ENCODE measurements at regions not wholly inside any gene's neighbourhood (a gene's known extent, or its start where the extent isn't known, plus 50 kb on each side); places are given as distances from the start of the nearest gene placed in this dataset.

DNA sequence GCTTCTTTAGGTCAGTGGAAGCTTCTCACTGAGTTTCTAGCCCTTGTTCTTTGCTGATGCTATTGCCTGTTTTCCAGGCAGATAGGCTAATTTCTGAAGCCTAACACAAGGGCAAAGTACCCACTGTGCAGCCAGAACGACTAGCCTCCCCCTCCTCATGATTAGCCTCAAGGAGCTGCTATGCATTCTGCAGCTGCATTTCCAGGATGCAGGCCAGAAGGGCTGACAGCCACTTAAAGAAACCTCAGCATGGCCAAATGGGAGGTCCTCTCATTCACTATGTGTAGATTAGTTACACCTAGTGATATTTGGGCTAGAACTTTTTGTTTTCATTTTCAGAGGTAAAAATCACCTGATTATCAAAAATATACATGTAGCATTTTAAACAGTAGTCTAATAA lies 216.0 kb downstream of the RAD51AP2 start:
- no peak for DNase-seq

DNA sequence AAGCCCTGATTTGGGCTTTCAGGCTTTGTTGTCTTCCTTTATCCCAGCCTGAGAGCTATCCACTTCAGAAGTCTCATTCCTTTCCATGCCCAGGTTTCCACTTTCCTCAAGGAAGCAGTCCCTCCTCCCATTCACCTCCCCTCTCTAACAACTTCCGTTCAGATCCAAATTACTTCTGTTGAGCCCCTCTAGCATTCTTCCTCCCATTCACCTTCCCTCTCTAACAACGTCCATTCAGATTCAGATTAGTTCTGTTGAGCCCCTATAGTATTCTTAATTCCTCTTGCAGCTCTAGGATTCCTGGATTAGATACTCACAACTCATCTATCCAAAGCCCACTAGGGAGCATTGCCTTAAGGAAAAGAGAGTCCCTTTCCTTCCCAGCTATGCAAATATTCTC lies 216.8 kb downstream of the RAD51AP2 start:
- DNase-seq, result no peak

DNA sequence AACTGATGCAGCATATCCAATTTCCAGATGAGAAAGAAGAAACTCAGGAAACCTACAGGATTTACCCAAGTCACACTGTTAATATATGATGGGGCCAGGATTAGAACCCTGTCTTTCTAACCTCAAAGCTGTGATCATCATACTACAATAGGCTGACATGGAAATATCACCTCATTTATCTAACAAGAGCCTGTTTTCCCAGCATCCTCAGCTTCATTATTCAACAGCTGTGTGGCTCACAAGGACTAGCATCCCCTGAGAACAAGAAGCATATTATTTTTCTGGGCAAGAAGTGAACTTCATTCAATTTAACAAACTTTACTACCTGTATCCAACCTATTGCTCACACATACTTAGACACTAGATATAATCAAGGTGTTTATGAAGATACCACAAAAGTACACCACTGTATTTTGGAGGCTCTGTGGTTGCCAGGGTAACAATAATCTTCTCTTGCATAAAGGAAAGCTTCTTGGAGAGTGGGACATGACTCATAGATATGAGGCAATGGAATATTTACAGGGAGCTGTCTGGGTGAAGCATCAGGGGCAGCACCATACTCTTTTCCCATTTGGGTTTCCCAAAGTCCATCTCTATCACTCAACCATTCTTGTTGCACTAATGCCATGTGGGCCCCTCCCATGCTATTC lies 218.2 kb downstream of the RAD51AP2 start:
- no peak for DNase-seq

DNA sequence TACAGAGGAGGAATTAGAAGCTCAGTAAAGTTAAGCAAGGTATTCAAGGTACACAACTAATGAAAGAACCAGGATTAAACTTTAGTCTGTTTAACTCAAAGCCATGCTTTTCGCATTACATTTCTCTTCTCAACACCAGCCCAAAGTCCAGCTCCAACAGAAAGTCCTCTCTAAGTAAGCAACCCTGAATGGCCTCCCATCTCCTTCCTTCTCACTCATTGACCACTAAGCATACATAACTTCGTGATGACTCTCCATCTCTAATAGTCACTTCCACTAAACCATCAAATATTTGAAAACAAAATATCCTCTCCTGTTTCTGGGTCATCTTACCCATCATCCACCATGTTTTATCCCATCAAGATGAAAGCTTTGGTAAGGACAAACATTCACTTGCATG lies 219.8 kb downstream of the RAD51AP2 start:
- DNase-seq, result no peak

DNA sequence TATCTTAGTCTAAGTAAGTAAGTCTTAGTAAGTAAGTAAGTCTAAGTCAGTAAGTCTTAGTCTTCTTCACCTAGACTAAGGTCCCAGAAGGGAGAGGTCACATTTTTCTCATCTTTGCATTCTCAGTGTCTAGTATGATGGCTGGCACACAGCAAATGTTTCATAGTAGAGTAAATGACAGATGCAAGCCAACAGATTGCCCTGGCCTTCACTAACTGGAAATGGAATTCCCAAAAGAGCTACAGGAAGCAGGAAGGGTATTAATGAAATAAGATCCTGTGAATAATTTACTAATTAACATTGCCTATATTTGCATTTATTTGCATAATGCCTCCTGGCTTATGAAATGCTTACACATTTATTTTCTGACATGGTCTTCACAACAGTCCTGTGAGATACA lies 221.6 kb downstream of the RAD51AP2 start:
- DNase-seq, result no peak

DNA sequence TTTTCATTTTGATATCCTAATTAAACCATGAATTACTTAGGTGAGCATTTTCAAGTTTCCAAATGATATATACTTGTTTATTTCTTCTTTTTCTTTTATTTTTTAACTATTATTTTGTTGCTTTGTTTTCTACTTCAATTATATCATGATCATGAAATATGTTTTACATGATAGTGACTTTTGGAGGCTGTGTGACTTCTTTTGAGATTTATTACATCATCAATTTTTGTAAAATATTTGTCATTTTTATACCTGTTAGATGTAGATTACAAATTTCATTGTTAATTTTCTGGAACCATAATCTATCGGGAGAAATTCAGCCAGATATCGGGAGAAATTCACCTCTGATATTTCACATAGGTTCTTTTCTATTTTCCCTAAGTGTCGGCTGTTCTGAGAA lies 228.6 kb downstream of the RAD51AP2 start:
- no peak for DNase-seq

DNA sequence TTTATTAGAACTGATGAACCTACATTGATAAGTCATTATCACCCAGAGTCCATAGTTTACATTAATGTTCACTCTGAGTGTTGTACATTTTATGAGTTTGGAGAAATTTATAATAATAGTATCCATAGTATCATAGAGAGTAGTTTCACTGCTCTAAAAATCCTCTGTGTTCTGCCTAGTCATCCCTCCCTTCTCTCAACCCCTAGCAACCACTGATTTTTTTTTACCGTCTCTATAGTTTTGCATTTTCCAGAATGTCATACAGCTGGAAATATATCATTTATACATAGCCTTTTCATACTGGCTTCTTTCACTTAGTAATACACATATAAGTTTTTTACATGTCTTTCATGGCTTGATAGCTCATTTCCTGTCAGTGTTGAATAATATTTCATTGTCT lies 231.1 kb downstream of the RAD51AP2 start:
- DNase-seq, result no peak

DNA sequence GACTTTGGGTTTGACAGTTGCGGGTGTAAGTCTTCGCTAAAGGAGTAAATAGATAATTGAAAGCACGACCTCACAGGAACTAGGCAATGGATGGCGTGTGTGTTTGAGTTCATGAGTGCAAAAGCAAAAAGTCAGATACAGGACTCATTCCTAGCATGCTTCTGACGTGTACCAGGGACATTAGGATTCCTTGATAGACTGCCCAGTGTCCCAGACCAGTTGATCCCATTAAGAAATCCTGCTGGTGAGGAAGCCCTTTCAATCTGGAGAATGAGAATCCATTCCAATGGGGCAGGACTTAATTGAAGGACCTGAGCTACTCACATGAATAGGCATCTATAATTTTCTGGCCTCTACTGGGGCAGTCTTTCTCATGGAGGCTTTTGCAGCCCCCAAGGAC lies 235.4 kb downstream of the RAD51AP2 start:
- DNase-seq, result no peak

DNA sequence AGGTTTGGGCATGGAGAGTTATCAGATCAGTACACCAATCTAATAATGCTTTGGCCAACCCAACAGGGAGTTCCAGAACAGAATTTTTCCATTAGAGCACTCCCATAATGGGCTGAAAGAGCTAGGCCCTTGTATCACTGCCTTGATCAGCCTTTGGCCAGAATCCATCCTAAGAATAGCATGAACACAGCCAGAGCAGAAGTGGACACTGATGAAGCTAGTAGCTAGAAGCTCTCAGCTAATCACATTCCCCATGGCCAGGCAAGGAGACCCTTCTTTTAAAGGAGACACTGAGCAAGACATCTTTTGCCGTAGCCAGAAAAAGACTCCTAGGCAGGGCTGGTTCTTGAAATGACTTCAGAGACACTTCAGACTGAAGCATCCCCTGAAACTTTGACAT lies 236.0 kb downstream of the RAD51AP2 start:
- DNase-seq, result no peak

DNA sequence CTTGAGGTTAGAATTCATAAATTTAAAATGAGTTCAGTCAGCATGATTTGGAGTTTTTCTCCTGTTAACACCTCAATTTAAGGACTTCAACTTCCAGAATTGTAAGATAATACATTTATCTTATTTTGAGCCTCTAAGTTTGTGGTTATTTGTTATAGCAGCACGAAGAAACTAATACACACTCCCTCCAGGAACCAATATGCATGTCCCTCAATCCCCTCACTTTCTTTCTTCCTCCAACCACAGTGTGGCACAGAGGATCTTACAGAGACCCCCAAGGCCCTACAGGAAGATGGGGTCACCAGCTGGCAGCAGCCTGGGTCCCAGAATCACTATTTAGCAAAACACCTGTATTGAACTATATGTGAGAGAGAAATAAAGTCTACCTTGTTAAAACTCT lies 242.0 kb downstream of the RAD51AP2 start:
- no peak for DNase-seq

DNA sequence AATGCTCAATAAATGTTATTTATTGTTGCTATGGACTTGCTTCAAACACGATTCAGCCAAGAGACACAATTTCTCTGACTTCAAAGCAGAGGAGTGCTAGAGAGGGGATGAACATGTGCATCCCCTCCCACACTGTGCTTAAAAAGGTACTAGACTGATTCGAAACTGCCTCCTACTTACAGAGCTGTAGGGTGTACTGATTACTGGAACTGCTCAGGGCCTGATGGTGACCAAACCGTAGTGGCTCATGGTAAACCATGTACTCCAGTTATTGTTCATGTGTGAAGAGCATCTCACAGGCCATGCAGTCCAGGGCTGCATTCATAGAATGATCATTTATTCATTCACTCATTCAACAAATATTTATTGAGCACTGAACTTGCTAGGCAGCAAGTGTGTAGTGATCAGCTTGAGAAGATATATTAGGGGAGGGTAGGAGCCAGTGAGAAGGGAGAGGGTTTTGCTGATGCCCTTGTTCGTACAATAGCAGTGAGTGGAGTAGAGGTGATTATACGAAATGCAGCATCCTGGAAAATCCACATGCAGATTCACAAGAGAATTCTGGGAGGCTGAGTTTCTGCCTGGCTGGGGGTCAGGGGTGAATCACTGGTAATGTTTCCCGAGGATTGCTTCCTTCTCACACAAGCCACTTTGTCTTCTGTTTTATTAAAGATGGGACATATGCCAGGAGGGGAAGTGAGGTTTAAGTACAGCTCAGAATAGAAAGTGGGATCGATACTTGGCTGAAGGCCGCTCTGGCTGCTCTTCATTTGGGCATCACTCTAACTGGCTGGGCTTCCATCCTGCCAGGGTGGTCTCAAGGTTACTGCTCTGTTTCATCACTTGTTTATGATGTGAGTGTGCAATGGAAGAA lies 245.4 kb downstream of the RAD51AP2 start:
- DNase-seq, result no peak

DNA sequence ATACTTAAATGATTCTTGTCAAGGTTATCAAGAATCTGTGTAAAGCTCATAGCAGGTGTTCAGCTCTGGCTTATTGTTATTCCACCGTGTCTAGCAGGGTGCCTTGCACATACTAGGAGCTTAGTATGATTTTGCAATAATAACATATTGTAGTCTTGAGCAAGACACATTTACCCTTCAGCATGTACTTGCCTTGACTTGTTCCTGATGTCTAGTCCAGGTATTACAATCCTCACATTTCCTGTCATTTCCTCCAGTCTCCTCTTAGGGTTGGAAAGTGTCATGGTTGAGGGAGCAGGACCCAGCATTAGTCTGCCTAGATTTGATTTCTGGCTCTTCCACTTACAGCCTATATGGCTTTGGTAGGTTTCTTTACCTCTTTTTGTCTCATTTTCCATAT lies 246.1 kb downstream of the RAD51AP2 start:
- no peak for DNase-seq

DNA sequence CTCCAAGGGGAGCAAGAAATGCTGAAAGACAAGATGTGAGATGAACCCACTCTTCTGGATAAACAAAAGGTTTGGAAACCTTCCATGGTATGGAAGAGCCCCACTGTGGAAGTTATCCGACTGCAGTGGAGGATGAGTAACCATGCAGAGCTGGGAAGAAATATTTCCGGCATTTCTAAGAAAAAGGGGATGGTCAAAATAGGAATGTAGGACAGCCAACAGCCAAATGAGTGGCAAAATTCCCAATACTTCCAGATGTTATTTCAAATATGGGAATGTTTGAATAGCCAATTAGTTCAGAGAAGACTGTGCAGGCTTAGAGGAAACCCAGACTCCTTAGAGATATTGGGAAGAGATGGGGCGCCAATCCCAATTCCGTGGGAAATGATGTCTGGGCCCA lies 246.8 kb downstream of the RAD51AP2 start:
- no peak for DNase-seq

DNA sequence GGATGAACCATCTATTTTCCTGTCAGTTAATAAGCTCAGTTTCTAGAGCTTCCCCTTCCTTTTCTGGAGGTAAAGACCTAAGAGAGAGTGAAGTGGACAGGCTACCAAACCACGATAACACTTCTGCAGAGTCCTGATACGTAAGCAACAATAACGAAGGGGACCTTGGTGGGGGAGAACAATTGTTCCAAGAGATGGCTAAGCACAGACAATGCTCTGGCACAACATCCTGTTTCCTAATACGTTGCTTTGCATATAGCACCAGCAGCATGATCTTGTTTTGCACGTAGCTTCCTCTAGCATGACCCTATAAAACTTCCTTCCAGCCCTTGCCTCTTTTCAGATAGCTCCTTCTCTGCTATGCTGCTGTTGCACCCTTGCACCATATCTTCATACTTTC lies 247.3 kb downstream of the RAD51AP2 start:
- DNase-seq, result no peak

DNA sequence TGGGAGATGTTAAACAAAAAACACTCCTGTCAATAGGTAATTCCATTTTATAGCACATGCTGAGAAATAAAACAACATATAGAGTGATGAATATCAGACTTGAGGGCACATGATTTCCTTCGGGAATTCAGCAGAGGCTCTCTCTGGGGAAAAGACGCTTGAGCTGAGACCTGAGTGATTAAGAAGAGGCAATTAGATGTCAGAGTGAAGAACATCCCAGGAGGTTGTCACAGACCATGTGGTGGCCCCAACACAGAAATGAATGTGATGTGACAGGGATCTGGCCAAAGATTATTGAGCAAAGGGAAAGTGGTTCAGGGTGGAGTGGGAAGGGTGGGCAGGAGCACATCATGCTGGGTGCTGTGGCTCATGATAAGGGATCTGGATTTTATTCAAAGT lies 254.7 kb downstream of the RAD51AP2 start:
- no peak for DNase-seq

DNA sequence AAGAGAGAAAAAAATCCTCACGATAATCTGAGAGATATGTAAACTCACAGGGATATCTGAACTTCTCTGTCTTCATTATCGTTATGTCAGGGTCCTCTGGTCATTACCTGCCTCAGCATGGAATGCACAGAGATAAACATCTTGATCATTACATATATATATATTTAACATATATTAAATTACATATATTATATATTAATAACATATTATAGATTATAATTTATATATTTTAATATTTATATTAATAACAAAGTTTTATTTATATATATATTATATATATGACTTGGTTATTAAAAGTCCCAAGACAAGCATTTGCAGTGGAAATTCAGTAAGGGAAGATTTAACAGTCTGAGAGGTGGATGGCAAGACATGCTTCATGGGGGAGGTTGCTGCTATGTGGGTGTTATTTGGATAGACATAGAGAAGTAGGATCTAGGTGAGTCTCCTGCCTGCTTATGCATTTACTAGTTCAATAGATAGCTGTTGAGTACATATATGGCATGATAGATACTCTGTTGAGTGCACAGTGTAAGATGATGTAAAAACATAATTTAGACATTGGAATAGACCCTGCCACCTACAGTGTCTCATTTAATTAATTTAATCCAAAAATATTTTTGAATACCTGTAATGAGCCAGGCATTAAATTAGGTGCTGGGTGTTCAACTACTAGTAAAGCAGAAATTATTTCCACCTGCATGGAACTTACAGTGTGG lies 255.2 kb downstream of the RAD51AP2 start:
- DNase-seq, result no peak

DNA sequence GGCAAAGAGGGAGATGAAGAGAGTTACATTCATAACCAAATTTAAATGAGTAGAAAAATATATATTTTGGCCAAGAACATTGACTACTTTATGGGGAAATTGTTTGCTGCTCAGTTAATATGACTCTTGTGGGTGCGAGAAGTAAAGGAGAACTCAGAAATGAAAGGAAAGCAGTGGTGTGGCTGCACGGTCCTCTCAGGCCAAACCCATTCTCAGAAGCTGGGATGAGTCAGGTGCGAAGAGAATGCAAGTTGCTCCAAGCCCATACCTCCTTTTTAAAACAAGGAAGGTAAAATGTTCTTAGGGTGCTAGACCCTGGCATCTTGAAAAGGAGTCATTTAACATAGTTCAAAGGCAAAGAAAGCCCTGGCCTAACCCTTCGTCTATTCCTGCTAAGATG lies 258.6 kb downstream of the RAD51AP2 start:
- no peak for DNase-seq

DNA sequence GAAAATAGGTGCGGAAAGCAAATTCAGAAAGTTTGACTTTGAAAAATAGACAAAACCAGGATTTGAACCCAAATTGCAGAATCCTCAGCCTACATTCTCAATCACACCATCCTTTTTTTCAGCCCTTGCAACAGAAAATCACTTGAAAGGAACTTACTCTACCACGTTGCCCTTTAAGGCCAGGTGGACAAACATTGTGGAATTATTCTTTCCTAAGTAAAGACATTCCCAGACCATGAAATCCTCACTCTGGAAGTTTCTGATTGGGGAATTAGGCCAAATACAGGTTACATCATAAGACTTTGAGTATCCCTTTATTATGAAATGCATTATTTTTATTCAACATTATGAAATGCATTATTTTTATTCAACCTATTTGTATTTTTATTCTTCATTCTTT lies 259.4 kb downstream of the RAD51AP2 start:
- DNase-seq, result no peak

DNA sequence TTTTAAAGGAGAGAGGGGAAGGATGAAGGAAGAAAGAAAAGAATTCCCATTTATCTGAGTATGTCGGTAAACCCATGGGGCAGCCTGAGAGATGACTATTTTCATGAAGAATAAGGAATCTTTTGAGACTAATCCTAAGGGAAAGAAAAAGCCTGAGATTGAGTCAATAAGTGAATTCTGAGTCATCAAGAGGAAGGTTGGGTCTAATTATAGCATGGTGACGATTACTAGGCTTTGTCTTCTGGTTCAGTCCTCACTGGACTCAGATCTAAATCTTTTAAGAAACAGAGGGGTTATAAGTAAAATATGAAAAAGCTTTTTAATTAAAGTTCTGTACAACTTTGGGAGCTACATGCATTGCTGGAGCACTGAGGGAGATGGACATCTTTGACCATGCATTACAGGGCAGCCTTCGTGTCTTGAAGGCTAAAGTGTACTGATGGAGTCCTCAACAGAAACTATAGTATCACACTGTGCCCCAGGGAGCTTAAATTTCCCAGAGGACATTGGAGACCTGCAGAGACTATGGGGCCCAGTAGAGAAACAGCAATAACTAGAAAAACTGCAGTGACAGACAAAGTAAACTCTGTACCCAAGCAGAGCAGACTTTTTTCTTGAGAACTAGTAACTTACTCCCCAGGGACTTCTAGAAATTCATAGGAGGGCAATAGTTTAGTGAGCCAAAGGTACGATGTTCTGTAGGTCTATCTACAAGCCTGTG lies 260.9 kb downstream of the RAD51AP2 start:
- no peak for DNase-seq

DNA sequence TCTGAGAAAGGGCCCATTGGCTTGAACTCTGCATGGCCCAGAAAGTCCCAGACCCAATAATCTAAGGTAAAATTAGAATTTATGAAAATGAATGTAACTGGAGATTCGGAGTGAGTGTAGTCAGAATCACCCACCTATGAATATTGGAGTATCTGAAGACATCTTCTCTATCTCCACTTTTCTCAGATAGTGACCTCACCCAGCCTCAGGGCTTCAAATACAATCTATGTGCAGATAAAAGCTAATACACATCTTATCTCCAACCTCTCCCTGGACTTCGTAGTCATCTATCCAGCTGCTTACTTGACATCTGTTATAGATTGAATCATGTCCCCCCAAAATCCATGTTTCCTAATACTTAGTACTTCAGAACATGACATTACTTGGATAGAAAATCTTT lies 263.2 kb downstream of the RAD51AP2 start:
- no peak for DNase-seq

DNA sequence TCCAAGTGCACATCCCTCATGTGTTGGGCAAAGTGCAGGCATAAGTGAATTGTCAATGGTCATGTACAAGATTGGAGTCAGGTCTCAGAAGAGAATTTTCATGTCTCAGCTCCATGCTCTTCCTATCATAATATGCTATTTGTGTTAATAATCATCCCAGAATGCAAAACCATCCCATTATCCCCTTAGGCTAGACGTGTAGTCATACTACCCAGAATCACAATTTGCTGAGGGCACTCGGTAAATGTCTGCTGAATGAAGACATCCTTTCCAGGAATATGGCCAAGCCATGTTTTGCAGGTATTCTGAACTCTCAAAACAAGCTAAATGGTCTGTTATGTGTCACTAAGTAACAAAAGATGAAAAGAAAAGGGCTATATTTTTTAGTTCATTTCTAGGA lies 263.8 kb downstream of the RAD51AP2 start:
- DNase-seq, result no peak

DNA sequence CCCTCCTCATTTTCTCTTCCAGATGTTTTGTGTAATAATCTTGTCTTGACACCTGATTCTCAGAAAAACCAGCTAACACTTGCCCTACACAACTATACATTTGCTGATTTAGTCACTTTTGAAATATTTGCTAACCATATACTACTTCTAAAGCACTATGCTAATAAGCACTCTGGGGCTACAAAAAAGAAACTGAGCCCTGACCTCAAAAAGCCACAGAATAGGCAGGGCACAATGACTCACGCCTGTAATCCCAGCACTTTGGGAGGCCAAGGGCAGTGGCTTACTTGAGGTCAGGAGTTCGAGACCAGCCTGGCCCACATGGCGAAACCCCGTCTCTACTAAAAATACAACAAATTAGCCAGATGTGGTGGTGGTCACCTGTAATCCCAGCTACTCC lies 266.0 kb downstream of the RAD51AP2 start:
- no peak for DNase-seq

DNA sequence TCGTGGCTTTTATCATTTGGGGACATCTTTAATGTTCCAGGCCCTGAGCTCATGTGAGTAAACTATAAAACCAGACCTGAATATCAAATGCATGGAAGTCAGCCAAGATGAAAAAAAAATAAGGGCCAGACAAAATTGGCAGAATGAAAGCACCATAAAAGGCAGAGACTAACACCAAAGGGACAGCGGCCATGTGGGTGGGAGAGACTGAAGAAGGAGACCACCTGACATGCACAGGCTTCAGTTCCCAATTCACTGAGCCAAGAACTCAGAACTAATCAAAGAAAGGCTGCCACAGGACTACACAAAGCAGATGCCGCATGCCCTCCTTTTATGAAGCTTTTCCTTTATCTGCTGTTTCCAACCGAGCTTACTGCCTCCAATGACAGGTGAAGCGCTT lies 267.1 kb downstream of the RAD51AP2 start:
- DNase-seq, result no peak
